ENCODE measurements at regions not wholly inside any gene's neighbourhood (a gene's known extent, or its start where the extent isn't known, plus 50 kb on each side); places are given as distances from the start of the nearest gene placed in this dataset.

DNA sequence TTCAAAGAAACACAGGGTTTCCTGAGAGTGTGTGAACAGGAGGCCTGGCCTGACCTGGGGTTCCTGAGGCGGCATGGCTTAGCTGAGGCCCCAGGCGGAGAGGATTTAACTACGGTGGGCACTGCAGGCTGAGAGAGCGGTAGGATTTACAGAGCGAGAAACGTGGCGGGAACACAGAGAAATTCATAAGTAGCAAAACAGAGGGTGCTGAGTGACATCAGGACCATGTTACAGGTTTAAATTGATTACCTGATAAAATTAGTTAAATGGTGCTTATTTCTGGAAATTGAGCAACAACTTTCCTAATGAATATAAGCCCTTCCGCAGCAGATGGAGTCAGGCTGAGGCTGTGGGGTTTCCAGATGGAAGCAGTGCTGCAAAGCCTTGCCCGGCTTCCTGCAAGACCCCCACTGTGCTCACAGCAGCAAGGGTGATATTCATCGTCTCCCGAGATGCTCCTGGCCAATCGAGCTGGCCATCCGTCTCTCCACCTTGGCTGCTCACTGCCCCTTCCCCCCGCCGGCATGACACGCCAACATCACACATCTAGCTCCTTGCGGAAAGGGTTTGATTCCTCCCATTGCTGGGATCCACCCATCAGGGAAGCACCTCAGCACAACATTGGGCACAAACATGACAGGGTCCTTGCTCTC is 69.4 kb upstream of the MORC3 start:
- Histone ChIP-seq H3K27ac (ENCODE audit: low read depth in 2 of 2, low read length in 1 of 2) (no peak overlapping the region), H3K9ac (no peak overlapping the region), H3K9me3 (no peaks in the 10 kb centered on the region), H3F3A (replicated peaks; ENCODE audit: insufficient read depth) (no peaks in the 10 kb centered on the region), H3K4me2 (no peak overlapping the region), H4K20me1 (ENCODE audit: insufficient read depth) (no peaks in the 10 kb centered on the region), H3K4me1 (ENCODE audit: control insufficient read depth in 1 of 2, insufficient read depth in 2 of 2, low read depth in 1 of 2, low read length in 1 of 2) (no peaks in the 10 kb centered on the region; a peak in 1 of 4 replicates), H3K36me3 (replicated peaks in 1 of 2; ENCODE audit: control insufficient read depth in 1 of 2, insufficient read depth in 2 of 2, low read length in 1 of 2) (peaks cover 4 to 12% of the 10 kb centered on the region in 2 experiments), H3K27me3 (ENCODE audit: insufficient read depth) (no peaks in the 10 kb centered on the region), H3K79me2 (ENCODE audit: insufficient read depth) (no peaks in the 10 kb centered on the region), H3K4me3 (ENCODE audit: low read depth in 2 of 2, low read length in 1 of 2) (no peak overlapping the region), H2AFZ (ENCODE audit: low read depth) (no peak overlapping the region), H3K9me2 (no peaks in the 10 kb centered on the region)
- no peak for TF ChIP-seq RXRA (IDR thresholded peaks at IDR 0.05; ENCODE audit: borderline replicate concordance, low read depth)
- no peak for TF ChIP-seq SIN3A (IDR thresholded peaks at IDR 0.05; ENCODE audit: borderline replicate concordance, low read depth, low read length)
- TF ChIP-seq RAD21 (IDR thresholded peaks at IDR 0.05; ENCODE audit: low read length) = no peak
- TF ChIP-seq, protein P1, sequence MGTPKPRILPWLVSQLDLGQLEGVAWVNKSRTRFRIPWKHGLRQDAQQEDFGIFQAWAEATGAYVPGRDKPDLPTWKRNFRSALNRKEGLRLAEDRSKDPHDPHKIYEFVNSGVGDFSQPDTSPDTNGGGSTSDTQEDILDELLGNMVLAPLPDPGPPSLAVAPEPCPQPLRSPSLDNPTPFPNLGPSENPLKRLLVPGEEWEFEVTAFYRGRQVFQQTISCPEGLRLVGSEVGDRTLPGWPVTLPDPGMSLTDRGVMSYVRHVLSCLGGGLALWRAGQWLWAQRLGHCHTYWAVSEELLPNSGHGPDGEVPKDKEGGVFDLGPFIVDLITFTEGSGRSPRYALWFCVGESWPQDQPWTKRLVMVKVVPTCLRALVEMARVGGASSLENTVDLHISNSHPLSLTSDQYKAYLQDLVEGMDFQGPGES (IDR thresholded peaks at IDR 0.05; ENCODE audit: low read depth, low read length) = no peak
- TF ChIP-seq JUND (IDR thresholded peaks at IDR 0.05) = no peak
- TF ChIP-seq FOSL2 (IDR thresholded peaks at IDR 0.05; ENCODE audit: borderline replicate concordance, low read depth) = no peak
- TF ChIP-seq MEF2A (IDR thresholded peaks at IDR 0.05; ENCODE audit: borderline replicate concordance, low read depth) = no peak
- TF ChIP-seq, protein P2, sequence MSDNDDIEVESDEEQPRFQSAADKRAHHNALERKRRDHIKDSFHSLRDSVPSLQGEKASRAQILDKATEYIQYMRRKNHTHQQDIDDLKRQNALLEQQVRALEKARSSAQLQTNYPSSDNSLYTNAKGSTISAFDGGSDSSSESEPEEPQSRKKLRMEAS (IDR thresholded peaks at IDR 0.05; ENCODE audit: low read depth) = no peak
- WGBS (ENCODE audit: low lambda C conversion rate) = 94% methylated on average over 14 of the region's 17 CpGs
- no peak for DNase-seq
- CTCF ChIA-PET = interaction anchor here (0.6 kb wide), 1 partner anchor 9 kb away, joined by 3 read pairs; no protein-coding TSS in a partner anchor
- POLR2A ChIA-PET = no interaction called here

DNA sequence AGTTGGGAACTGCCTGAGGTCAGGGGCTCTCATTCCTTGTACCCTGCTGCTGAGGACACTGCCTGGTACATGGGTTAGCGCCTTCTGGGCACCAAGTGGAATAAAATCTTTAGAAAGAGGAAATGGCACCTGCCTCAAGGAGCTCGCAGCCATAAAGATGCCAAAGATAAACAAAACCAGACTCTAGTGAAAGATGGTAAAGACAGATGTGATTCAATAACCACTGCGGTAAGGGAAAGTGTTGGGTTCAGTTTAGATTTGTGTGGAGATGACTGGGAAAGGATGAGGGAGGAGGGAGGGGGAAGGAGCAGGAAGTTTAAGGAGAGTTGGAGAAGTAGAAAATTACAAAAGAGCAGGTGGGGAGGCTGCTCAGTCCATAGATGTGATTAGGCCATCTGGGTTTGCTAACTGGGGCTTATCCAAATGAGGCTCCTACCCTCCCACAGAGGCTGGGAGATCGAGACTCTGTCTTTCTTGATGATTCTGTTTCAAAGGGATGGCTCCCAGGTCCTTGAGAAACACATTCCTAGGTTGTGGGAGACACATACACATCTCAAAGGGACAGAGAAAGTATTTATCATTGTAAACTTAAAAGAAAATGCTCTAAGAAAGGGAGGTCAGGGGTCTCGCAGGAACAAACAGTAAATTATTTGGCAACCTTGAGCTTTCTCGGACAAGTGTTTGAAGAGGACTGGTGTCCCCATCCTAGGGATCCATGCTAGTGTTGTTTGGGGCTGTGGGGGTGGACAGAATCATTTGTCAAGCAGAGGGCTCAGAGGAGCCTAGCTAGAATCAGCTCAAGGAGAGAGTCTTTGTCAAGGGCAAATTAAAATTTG is 65.7 kb upstream of the MORC3 start:
- no peaks in the 10 kb centered on the region for H3K27me3 ChIP-seq (ENCODE audit: insufficient read depth)
- H3K4me3 ChIP-seq (ENCODE audit: low read depth in 2 of 2, low read length in 1 of 2) = no peak overlapping the region
- ChIA-PET POLR2A (interaction anchor here (0.6 kb wide), 1 partner anchor 10 kb away, joined by 3 read pairs; no protein-coding TSS in a partner anchor), CTCF (interaction anchor here (0.6 kb wide), 1 partner anchor 129 kb away, joined by 3 read pairs; no protein-coding TSS in a partner anchor)
- H3F3A ChIP-seq (replicated peaks; ENCODE audit: insufficient read depth) = no peaks in the 10 kb centered on the region
- H3K9me3 ChIP-seq = no peaks in the 10 kb centered on the region
- H3K4me1 ChIP-seq (ENCODE audit: control insufficient read depth in 1 of 2, insufficient read depth in 2 of 2, low read depth in 1 of 2, low read length in 1 of 2) = no peaks in the 10 kb centered on the region; a peak in 1 of 4 replicates
- no peak overlapping the region for H3K27ac ChIP-seq (ENCODE audit: low read depth in 2 of 2, low read length in 1 of 2)
- H3K9ac ChIP-seq = no peak overlapping the region
- H3K4me2 ChIP-seq = no peak overlapping the region
- WGBS (ENCODE audit: low lambda C conversion rate) = 75% methylated on average over 6 of the region's 6 CpGs
- DNase-seq = no peak
- peaks cover 0 to 4% of the 10 kb centered on the region in 2 experiments for H3K36me3 ChIP-seq (replicated peaks in 1 of 2; ENCODE audit: control insufficient read depth in 1 of 2, insufficient read depth in 2 of 2, low read length in 1 of 2)
- no peaks in the 10 kb centered on the region for H4K20me1 ChIP-seq (ENCODE audit: insufficient read depth)
- no peak overlapping the region for H2AFZ ChIP-seq (ENCODE audit: low read depth)
- no peaks in the 10 kb centered on the region for H3K9me2 ChIP-seq
- TF ChIP-seq EZH2phosphoT487 (IDR thresholded peaks at IDR 0.05; ENCODE audit: borderline replicate concordance, low read depth) (no peak), JUND (IDR thresholded peaks at IDR 0.05) (no peak), SMC3 (IDR thresholded peaks at IDR 0.05; ENCODE audit: low read depth, low read length) (no peak), YY1 (IDR thresholded peaks at IDR 0.05; ENCODE audit: low read depth) (no peak), GATA2 (CRISPR knock-in tag; IDR thresholded peaks at IDR 0.05) (no peak)
- TF ChIP-seq, protein P3, sequence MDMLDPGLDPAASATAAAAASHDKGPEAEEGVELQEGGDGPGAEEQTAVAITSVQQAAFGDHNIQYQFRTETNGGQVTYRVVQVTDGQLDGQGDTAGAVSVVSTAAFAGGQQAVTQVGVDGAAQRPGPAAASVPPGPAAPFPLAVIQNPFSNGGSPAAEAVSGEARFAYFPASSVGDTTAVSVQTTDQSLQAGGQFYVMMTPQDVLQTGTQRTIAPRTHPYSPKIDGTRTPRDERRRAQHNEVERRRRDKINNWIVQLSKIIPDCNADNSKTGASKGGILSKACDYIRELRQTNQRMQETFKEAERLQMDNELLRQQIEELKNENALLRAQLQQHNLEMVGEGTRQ (IDR thresholded peaks at IDR 0.05; ENCODE audit: borderline replicate concordance, low read depth, low read length) = no peak
- no peaks in the 10 kb centered on the region for H3K79me2 ChIP-seq (ENCODE audit: insufficient read depth)

All from SK-N-SH (cell line).